Right ventricle myocardium inferior (tissue), 1 donor: ENCODE measurements at regions not wholly inside any gene's neighbourhood (a gene's known extent, or its start where the extent isn't known, plus 50 kb on each side); places are given as distances from the start of the nearest gene placed in this dataset.
"Not testable (repeated sequence)": the region's sequence is repeated elsewhere in the genome, so short reads cannot be mapped to it uniquely, and the experiment has no call there.

Source experiments
- ATAC-seq: fragments of 200-7000 bp; cut with Tn5 transposase; one replicate; pipeline ENCODE4 v1.9.1; 2020; ENCODE audit warnings: mild to moderate bottlenecking, moderate library complexity
- DNase-seq: peaks from one replicate; pipeline ENCODE4 v3.0.0; 2021; ENCODE audit errors: missing footprints
- intact Hi-C: fragments of 100-400 bp; cut with DNase I; formaldehyde crosslinking; loops from one replicate; pipeline ENCODE4 v1.11.0; 2022
- donor health status: DM: no; HTN: yes; CAD: no; lungs with severe emphysema.

DNA sequence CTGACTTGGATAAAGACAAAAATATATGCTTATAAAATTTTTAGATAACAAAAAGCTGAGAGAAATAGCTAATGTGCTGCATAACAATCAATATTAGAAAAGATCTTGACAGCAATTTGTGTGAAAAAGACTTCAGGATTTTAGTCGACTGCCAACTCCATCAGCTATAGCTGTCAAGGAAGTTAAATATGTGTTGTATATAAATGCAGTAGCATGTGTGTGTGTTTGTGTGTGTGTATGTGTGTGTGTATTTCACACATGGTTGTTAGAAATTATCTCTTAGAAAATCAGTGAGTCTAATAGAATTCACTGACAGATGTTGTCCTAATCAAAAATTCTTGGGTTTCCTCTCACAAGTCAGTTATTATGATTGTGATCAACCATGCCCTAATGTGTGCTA is 171.2 kb downstream of the CASP12 start:
- ATAC-seq = no peak
- intact Hi-C loops = no loop called here
- no peak for DNase-seq

DNA sequence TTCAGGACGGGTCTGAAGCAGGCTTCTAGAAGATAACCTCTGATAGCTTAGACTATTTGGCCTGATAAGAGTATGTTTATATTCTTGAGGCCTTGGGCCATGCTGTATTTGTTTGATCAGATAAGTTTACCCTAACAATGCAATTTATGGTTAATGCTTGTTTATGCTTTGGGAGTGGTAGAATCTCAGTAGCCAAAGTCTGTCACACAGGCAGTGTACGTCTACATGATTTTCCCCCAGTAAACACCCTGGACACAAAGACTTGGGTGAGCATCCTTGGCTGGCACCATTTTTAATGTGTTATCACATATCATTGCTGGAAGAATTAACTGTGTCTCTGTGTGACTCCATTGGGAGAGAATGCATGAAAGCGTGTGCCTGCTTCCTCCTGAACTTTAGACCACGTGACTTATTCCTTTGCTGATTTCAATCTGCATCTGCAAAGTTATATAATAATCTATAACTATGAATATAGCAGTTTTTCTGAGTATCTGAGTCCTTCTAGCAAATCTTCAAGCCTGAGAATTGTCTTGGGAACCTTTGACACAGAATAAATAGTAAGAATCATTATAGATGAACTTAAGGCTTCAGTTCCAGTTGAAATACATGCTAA is 172.4 kb downstream of the CASP12 start:
- intact Hi-C loops = no loop called here
- DNase-seq = no peak
- ATAC-seq = no peak

DNA sequence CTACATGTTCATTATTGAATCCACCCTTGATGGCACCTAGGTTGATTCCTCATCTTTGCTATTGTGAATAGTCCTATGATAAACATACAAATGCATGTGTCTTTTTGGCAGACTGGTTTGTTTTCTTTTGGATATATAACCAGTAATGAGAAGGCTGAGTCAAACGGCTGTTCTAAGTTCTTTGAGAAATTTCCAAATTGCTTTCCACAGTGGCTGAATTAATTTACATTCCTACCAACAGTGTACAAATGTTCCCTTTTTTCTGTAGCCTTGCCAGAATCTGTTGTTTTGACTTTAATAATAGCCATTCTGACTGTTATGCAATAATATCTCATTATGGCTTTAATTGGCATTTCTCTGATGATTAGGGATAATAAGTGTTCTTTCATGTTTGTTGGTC is 184.9 kb downstream of the CASP12 start:
- ATAC-seq = no peak
- DNase-seq = no peak
- intact Hi-C loops = no loop called here

DNA sequence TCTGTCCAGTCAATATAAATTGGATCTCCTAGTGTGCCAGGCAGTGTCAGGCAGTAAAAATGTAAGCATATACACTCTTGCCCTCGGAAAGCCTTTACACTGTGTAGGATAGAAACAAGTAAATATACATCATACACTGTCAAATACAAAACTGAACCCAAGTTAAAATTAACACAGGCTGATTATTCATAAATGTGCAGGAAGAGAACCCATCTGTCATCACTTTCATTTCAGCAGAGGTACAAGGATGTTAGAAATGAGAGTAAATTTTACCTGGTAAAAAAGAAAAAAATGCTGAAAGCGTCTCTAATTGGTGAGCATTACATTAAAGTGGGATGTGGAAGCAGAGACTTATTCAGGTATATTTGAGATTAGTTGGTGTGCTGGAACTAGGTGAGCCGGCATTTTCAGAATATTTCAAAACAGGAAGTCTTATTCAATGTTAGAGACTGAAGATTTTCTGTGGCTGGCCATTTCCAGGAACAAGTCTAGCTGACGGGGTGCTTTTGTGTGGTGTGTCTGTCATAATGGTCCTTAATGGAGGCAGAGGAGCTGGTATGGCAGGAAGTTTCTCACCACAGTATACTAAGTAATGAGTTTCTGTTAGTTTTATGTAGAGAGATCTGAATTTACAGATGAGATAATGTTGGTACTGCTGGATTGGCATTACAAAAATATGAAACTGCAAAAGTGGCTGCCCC is 192.6 kb downstream of the CASP12 start:
- intact Hi-C loops = no loop called here
- DNase-seq (no peak), ATAC-seq (peak; percentile 71)

DNA sequence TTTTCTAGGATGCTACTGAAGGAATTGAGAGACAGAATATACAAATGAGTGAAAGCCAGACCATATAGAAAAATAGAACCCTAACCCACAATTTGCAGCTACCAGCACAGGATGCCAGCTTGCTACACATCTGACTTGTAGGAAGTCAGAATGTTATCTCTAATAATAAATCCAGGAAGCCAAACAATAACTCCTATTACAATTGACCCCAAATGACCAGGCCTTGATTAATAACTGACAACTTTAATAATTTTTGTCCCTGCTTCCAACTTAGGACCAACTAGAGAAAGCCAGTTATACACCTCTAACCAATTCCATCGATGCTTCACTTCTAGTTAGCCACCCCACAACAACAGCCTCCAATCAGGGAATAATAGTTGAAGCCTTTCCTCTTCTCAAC is 193.4 kb downstream of the CASP12 start:
- no peak for DNase-seq
- intact Hi-C loops = no loop called here
- ATAC-seq = no peak

DNA sequence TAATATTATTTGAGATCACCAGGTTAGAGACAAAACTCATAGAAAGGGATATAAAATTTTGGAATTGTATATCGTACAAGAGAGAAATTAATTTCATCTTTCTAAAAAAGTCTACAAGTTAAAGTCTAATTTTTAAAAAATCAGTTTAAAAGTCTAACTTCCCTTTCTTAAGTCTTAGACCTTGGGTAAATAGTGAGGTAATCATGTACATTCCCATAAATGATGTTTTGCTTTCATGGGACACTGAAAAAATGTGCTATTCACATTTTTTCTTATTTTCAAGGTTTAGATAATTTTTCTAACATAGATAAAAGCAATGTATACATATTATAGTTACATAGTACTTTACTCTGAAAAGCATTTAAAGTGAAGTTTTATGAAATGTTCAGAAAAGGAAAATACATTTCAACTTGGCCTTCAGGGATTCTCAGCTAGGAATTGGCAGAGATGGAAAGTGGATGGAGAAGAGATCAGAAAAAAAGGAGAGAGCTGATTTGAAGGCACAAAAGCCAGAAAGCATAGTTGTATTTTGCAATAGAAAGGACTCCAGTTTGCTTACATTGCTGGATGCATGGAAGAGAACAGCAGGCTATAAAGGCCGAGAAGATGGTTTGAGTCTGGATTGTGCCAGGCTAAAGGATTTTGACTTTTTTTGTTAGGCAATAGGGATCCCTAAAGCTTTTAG is 194.0 kb downstream of the CASP12 start:
- intact Hi-C loops = no loop called here
- ATAC-seq (no peak), DNase-seq (no peak)

DNA sequence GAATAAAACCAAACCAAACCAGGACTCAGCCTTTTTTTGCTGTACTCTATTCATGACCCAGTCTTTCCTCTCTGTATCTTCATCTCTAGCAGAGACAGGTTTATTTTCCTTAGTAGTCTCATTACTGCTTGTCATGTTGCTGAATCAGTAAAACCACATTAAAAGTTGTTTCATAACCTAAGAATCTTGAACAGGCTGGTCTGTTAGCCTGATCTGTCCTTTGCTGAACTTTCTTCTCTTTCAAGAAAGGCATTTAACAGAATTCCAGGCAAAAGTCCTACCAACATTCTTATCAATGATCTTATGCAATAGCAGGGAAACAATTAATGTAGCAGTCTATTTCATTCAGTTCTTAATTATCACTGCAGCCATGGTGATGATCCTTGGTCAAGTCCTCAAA is 197.7 kb downstream of the CASP12 start:
- ATAC-seq (no peak), DNase-seq (no peak)
- intact Hi-C loops = no loop called here

DNA sequence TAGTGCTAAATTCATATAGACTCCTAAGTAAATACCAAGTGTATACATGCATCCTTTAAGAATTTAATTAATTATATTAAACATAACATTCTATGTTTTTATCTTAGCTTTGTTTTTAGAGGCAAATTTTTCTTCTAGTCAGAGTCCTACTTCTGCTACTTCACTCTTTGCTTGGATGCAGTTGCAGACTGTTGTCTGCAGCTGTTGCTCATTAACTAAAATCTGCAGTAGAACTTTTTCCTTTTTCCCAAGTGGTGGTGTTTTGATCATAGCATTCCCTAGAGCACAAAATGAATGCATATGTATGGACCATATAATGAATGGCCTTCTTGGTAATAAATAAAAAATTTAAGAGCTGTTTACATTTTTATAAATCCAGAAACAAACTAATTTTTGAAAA is 198.3 kb downstream of the CASP12 start:
- intact Hi-C loops = no loop called here
- ATAC-seq (no peak), DNase-seq (no peak)

DNA sequence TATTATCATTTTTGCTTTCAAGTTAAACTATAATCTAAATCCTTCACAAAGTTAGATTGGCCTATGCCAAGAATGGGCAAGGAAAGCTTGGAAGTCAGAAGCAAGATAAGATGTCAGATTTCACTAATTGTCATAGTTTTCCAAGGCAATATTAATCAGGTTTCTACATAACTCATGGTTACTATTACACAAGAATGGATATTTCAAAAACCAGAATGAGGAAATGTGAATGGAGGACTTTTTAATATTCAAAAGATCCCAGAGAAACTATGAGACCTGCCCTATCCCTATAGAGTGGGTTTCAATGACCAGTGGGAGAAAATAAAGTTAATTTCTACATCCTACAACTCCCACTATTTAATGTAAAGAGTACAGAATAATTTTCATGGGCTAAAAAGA is 203.2 kb downstream of the CASP12 start:
- intact Hi-C loops = no loop called here
- DNase-seq (no peak), ATAC-seq (no peak)

DNA sequence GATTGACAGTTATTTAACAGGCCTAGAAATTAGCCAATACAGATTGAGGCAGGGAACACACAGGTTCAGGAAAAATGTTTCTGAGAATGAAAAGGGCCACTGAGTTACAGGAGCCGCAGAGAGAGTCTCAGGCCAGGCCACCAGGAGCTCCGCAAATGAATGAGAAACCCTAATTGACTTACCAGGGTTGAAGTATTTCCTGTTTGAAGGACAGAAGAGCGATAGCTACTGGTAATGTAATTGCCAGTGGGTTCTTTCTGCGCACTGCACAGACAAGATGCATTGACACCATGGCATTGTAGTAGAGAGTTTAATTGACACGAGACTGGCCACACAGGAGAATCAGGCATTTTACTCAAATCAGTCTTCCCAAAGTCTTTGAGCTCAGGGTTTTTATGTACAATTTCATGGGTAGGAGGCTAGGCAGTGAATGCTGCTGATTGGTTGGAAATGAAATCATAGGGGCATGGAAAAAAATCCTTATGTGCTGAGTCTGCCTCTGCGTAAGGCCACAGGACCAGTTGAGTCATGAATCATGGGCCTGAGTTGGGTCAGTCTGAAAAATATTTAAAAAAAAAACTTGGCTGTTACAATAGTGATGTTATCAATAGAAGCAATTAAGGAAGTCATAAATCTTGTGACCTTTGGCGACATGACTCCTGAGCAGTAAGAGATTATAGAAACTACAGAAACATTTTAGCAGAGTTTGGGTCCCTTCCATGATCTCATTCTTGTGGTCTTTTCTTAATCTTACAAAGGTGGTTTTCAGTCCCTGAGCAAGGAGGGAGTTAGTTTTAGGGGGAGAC is 203.8 kb downstream of the CASP12 start:
- ATAC-seq (no peak), DNase-seq (no peak)
- intact Hi-C loops = no loop called here

DNA sequence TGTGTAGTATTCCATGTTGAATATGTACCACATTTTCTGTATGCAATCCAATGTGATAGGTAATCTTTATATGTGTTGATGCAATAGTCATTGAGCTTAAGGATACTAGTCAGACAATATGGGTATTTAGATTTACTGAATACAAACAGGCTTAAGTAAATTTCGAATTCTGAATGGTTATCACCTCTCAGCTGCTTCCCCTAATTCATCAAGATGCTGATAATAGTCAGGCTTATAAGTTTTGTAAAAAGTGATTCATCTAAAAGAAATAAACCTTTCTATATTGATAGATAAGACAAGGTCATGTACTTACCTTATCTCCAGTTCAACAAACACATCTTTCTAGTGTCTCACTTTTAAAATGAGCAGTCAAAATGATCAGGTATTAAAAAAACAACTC is 205.5 kb downstream of the CASP12 start:
- DNase-seq (no peak), ATAC-seq (no peak)
- intact Hi-C loops = no loop called here

DNA sequence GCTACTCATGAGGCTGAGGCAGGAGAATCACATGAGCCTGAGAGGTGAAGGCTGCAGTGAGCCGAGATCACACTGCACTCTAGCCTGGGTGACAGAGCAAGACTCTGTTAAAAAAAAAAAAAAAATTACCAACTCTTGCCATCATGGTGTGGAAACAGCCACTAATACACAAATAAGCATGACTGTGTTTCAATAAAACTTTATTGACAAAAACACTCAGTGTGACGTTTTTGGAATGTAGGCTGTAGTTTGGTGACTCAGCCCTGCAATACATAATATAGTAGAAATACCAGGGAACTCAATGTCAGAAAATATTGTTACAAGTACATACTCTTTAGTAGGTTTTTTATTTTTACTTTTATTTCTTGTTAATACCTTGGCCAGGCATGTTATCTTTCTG is 207.1 kb downstream of the CASP12 start:
- intact Hi-C loops = no loop called here
- DNase-seq = no peak
- no peak for ATAC-seq

DNA sequence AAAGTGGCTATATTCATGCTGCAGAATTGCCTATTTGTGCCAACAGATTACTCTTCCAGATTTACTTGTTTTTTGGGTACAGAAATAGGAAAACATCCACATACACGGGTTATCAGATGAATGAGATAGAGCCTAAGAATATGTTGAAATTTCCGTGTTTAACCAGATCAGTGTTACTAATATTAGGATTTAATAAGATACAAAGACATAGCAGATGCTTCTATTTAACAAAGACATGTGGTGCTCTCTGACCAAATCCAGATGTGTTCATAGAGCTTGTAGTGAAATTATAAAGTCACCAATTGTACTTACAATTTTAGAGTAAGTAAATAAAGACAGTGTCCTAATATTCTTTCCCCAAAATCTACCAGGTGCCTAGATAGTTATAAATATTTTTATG is 208.0 kb downstream of the CASP12 start:
- intact Hi-C loops = no loop called here
- DNase-seq (no peak), ATAC-seq (no peak)

DNA sequence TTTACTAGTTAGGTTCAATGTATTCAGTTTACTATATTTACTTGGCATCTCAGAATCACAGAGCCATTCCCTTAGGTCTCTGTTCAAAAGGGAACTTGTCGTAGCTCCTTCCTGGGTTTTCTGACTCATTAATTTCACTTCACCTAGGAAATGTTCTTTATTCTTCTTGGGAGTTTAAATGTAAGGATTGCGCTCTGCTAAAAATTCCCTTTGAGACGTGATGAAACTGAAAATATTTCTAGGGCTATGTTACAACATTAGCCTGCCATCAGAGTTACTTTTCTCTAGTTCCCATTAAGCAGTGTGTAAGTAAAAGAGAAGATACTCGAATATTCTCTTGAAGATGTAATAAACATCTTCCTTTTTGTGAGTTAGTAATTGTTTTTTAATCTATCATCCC is 209.5 kb downstream of the CASP12 start:
- no peak for DNase-seq
- intact Hi-C loops = no loop called here
- no peak for ATAC-seq

DNA sequence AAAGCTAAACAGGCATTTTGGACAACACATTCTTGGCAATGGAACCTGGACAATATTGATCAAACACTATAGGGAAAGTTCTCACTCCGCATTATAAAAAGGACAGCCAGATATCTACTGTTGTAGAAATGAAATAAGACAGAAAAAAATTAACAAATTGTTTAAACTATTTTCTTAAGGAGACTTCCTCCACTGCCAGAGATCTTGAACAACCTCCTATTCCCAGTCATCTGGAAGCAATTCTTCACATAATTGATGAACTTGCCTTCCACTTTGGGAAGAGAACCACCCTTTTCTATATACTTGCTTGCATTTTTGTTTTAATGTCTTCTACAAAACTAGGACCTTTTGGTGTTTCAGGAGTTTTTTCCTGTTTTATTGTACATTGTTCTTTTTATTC is 216.1 kb downstream of the CASP12 start:
- intact Hi-C loops = no loop called here
- ATAC-seq (no peak), DNase-seq (no peak)

DNA sequence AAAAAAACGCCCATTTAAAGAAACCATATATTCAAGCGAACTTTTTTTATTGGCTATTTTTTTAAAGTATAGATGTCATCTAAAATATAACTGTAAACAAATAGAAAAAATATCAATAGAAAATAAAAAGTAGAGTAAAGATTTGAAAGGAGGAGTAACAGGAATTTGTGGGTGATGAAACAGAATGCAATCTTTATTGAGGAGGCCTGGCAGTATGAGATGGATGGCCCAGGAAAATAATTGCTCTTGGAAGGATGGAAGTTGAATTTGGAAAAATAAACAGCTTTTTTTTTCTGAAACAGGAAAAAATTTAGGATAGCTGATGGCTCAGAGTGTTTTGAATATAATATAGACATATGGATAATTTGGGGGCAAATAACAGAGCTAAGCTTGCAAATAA is 219.0 kb downstream of the CASP12 start:
- no peak for ATAC-seq
- intact Hi-C loops = no loop called here

DNA sequence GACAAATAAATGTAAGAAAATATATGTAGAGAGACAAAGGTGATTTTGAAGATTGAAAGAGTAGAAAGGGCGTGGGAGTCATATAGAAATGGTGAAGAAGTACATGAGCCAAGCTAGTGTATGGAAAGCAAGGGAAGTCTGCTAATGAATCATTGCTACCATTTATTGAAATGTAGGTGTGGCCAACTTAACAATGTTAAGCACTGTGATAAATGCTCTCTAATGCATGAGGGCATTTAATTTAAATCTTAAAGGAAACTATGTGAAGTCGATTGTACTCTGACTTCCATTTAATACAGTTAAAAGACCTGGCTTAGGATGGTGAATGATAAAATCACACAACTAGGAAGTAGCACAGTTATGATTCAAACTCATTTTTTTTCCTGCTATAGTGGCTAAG is 219.9 kb downstream of the CASP12 start:
- no peak for ATAC-seq
- DNase-seq = no peak
- intact Hi-C loops = no loop called here

More for the DNA sequence above, 219.0 kb downstream of the CASP12 start:
- DNase-seq = no peak

DNA sequence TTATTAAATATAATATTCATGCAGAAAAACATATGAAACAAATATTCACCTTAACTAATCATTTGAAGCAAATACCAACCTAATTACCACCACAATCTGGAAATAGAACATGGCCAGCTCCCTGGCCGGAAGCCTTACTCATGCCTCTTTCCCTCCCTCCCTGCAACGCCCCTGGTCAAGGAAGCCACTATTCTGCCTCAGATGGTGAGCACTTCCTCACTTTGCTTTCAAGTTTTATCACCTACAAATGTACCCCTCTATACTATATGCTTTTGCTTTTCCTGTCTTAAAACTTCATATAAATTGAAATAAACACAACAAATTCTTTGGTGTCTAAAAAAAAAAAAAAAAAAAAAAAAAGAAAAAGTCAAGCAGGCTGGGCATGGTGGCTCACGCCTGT is 221.2 kb downstream of the CASP12 start:
- DNase-seq, intact Hi-C loops, ATAC-seq: not testable (repeated sequence)

DNA sequence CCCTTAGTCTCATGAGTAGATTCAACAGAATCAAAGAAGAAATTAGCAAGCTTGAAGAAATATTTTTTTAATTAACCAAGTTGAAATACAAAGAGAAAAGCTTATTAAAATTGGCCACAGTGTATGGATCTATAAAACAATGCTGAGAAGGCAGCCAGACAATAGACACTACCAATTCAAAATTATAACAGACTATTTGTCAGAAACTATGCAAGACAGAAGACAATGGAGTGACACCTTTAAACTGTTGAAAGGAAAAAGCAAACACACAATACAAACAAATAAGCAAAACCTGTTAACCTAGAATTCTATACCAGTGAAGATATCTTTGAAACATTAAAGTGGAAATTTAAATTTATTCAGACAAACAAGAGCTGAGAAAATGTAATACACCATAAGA is 225.4 kb downstream of the CASP12 start:
- ATAC-seq = no peak
- intact Hi-C loops = no loop called here
- DNase-seq = no peak
